Eye (tissue), 1 donor: ENCODE measurements at regions not wholly inside any gene's neighbourhood (a gene's known extent, or its start where the extent isn't known, plus 50 kb on each side); places are given as distances from the start of the nearest gene placed in this dataset.

Experiments
- DNase-seq: peaks from one replicate; pipeline ENCODE4 v3.0.0-alpha.2; 2015

- DNase-seq = no peak
These were observed 1072.4 kb downstream of the BRD1 start for GRCh38 chr22:48755059-48755949.

- no peak for DNase-seq
These were observed 1073.0 kb downstream of the BRD1 start for GRCh38 chr22:48754611-48755058.

GRCh38 chr22:48753752-48754517, 1073.7 kb downstream of the BRD1 start:
- no peak for DNase-seq

GRCh38 chr22:48753381-48753730, 1074.3 kb downstream of the BRD1 start:
- DNase-seq = no peak

- DNase-seq = no peak
These were observed 1075.0 kb downstream of the BRD1 start for GRCh38 chr22:48752451-48753380.

GRCh38 chr22:48751539-48752437, 1075.9 kb downstream of the BRD1 start:
- no peak for DNase-seq

- no peak for DNase-seq
These were observed 1076.7 kb downstream of the BRD1 start for GRCh38 chr22:48750826-48751440.

- DNase-seq = no peak
These were observed 1077.4 kb downstream of the BRD1 start for GRCh38 chr22:48750282-48750681.

- no peak for DNase-seq
These were observed 1078.0 kb downstream of the BRD1 start for GRCh38 chr22:48749555-48750227.

- DNase-seq = no peak
These were observed 1078.7 kb downstream of the BRD1 start for GRCh38 chr22:48748860-48749554.

GRCh38 chr22:48748113-48748859, 1079.4 kb downstream of the BRD1 start:
- DNase-seq = no peak

- no peak for DNase-seq
These were observed 1080.8 kb downstream of the BRD1 start for GRCh38 chr22:48746789-48747425.

GRCh38 chr22:48745842-48746788, 1081.6 kb downstream of the BRD1 start:
- DNase-seq = no peak

GRCh38 chr22:48744967-48745841, 1082.5 kb downstream of the BRD1 start:
- no peak for DNase-seq

- DNase-seq = no peak
These were observed 1083.4 kb downstream of the BRD1 start for GRCh38 chr22:48744283-48744641.

- no peak for DNase-seq
These were observed 1083.9 kb downstream of the BRD1 start for GRCh38 chr22:48743601-48744282.
